ENCODE measurements at regions not wholly inside any gene's neighbourhood (a gene's known extent, or its start where the extent isn't known, plus 50 kb on each side); places are given as distances from the start of the nearest gene placed in this dataset.

DNA sequence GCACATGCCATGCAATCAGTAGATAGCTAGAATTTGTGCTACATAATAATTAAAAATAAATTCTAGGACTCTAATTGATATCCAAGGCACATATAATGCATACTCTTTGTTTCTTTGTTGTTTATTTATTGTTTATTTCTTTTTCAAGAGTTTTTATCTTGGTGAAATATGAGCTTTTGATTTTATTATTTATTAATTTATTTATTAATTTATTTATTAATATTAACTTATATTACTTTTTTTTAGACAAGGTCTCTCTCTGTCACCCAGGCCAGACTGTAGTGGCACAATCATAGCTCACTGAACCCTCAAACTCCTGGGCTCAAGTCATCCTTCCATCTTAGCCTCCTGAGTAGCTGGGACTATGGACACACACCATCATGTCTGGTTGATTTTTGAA is 519.9 kb downstream of the HAO1 start:
- FAIRE-seq = no peak
- no peak for TF ChIP-seq POLR2A (IDR thresholded peaks at IDR 0.05; ENCODE audit: low read depth, low read length)
- DNase-seq (ENCODE audit: insufficient read length, low spot score) = no peak

DNA sequence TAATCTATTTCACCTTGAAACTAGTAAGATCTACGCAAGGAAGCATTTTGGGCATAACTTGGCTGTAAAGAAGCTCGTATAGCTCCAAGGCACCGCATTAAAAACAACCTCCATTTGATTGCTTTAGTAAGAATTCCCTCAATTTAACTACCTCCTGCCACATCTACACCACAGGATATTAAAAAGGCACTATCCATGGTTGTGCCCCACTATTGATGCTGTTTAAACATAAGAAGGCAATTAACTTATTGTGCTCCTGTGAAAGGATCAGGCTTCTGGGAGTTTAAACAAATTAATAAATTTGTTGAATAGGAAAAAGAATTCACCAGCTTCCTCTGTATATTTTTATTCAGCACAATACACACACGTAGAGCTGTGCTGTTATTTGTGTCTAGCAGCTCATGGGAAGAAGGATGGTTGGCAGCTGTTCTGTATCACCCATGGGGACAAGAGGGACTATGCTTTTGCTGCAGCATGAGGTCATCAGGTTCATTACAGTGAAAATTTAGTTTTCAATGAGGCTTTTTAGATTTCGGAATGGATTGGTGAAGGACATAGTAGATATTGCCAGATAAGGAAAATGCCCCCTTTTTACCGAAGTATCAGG is 513.3 kb downstream of the HAO1 start:
- DNase-seq (ENCODE audit: insufficient read length, low spot score) = no peak
- no peak for FAIRE-seq
- no peak for TF ChIP-seq POLR2A (IDR thresholded peaks at IDR 0.05; ENCODE audit: low read depth, low read length)

DNA sequence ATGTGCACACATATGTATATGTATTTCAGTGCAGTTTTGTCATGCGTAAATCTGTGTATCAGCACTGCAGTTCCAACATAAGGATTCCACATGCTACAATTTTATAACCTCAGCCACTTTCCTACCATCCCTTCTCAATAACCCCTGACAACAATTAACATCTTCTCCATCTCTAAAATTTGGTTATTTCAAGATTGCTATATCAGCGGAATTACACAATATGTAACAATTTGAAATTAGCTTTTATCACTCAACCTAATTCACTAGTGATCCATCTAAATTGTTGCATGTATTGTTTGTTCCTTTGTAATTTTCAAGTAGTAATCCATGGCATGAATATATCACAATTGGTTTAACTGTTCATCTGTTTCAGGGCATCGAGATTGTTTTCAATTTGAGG is 511.3 kb downstream of the HAO1 start:
- no peak for DNase-seq (ENCODE audit: insufficient read length, low spot score)
- no peak for TF ChIP-seq POLR2A (IDR thresholded peaks at IDR 0.05; ENCODE audit: low read depth, low read length)
- FAIRE-seq = no peak

- DNase-seq (ENCODE audit: insufficient read length, low spot score) (no peak), FAIRE-seq (peak; percentile 84)
- no peak for TF ChIP-seq POLR2A (IDR thresholded peaks at IDR 0.05; ENCODE audit: low read depth, low read length)
These were observed 507.6 kb downstream of the HAO1 start for GRCh38 chr20:7432612-7433011.

DNA sequence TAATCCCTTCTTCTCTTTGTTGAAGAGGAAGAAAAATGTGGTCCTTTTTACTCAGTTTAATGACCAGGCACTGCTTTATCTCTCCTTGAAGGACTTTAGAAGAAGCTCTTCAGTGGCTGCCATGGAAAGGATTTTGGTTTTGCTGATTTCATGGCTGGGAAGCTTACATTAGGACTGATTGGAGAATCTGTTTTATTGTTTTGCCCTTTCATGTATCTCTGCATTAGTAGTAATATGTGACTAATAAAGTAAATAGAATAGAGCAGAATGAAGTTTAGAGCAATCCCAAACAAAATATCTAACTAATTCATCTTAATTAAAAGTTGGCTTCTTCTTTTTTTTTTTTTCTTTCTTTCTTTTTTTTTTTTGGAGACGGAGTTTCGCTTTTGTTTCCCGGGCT is 502.9 kb downstream of the HAO1 start:
- DNase-seq (ENCODE audit: insufficient read length, low spot score) (no peak), FAIRE-seq (no peak)
- no peak for TF ChIP-seq POLR2A (IDR thresholded peaks at IDR 0.05; ENCODE audit: low read depth, low read length)

DNA sequence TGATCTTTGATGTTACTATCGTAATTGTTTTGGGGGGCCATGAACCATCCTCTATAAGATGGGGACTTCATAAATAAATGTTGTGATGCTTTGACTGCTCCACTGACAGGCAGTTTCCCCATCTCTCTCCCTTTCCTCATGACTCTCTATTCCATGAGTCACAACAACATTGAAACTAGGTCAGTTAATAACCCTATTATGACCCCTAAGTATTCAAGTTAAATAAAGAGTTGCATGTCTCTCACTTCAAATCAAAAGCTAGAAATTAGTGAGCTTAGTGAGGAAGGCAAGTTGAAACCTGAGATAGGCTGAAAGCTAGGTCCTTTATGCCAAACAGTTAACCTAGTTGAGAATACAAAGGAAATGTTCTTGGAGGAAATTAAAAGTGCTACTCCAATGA is 491.0 kb downstream of the HAO1 start:
- FAIRE-seq (peak; percentile 27), DNase-seq (ENCODE audit: insufficient read length, low spot score) (no peak)
- TF ChIP-seq POLR2A (IDR thresholded peaks at IDR 0.05; ENCODE audit: low read depth, low read length) = no peak

GRCh38 chr20:7452890-7453289 is 487.4 kb downstream of the HAO1 start:
- TF ChIP-seq POLR2A (IDR thresholded peaks at IDR 0.05; ENCODE audit: low read depth, low read length) = no peak
- no peak for FAIRE-seq

GRCh38 chr20:7454047-7454446 is 486.2 kb downstream of the HAO1 start:
- FAIRE-seq (no peak), DNase-seq (ENCODE audit: insufficient read length, low spot score) (no peak)
- TF ChIP-seq POLR2A (IDR thresholded peaks at IDR 0.05; ENCODE audit: low read depth, low read length) = no peak

More at GRCh38 chr20:7452890-7453289, 487.4 kb downstream of the HAO1 start:
- DNase-seq (ENCODE audit: insufficient read length, low spot score) = no peak

DNA sequence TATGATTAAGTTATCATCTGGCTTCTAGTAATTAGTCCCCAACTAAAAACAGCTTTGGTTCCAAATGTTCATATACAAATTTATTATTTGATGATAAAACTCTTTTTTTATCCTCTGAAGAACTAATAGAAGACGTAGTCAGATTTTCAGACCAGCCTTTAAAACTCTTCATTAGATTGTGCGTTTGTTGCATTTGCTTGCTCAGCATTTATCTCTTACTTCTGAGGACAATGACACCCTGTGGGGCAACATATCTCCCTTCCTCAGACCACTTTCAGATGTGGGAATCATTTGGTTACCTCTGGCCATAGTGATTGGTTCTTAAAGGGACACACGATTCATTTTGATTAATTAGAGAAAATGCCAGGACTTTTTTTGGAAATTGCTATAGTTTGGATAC is 481.8 kb downstream of the HAO1 start:
- no peak for TF ChIP-seq POLR2A (IDR thresholded peaks at IDR 0.05; ENCODE audit: low read depth, low read length)
- DNase-seq (ENCODE audit: insufficient read length, low spot score) = no peak
- FAIRE-seq = no peak

DNA sequence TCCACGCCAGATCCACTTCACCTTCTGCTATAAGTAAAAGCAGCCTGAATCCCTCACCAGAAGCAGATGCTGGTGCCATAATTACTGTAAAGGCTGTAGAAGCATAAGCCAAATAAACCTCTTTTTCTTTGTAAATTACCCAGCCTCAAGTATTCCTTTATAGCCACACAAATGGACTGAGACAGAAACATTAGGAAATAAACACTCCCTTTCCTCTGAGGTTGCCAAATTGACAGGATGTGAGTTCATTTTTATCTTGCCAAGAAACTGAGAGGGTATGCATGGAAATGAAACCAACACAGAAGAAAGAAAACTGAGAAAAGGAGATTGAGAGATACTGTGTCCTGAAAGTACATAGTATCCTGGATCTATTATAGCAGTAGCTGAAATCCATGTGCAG is 481.2 kb downstream of the HAO1 start:
- DNase-seq (ENCODE audit: insufficient read length, low spot score) (no peak), FAIRE-seq (no peak)
- no peak for TF ChIP-seq POLR2A (IDR thresholded peaks at IDR 0.05; ENCODE audit: low read depth, low read length)

GRCh38 chr20:7463290-7463689 is 477.0 kb downstream of the HAO1 start:
- no peak for TF ChIP-seq POLR2A (IDR thresholded peaks at IDR 0.05; ENCODE audit: low read depth, low read length)
- no peak for DNase-seq (ENCODE audit: insufficient read length, low spot score)
- no peak for FAIRE-seq

GRCh38 chr20:7470912-7471311 is 469.3 kb downstream of the HAO1 start:
- FAIRE-seq (no peak), DNase-seq (ENCODE audit: insufficient read length, low spot score) (no peak)
- no peak for TF ChIP-seq POLR2A (IDR thresholded peaks at IDR 0.05; ENCODE audit: low read depth, low read length)

- TF ChIP-seq POLR2A (IDR thresholded peaks at IDR 0.05; ENCODE audit: low read depth, low read length) = no peak
- DNase-seq (ENCODE audit: insufficient read length, low spot score) (no peak), FAIRE-seq (no peak)
These were observed 450.0 kb downstream of the HAO1 start for GRCh38 chr20:7490288-7490687.

GRCh38 chr20:7492257-7492656 is 448.0 kb downstream of the HAO1 start:
- FAIRE-seq (no peak), DNase-seq (ENCODE audit: insufficient read length, low spot score) (no peak)
- no peak for TF ChIP-seq POLR2A (IDR thresholded peaks at IDR 0.05; ENCODE audit: low read depth, low read length)

DNA sequence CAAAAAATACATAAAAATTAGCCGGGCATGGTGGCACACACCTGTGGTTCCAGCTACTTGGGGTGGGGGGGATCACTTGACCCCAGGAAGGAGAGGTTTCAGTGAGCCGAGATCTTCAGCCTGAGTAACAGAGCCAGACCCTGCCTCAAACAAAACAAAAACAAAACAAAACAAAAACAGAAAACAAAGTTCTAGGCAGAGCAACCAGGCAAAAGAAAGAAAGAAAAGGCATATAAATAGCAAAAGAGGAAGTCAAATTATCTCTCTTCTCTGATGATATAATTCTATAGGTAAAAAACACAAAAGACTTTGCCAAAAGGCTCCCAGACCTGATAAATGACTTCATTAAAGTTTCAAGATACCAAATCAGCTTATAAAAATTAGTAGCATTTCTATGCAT is 446.9 kb downstream of the HAO1 start:
- DNase-seq (ENCODE audit: insufficient read length, low spot score) (no peak), FAIRE-seq (no peak)
- no peak for TF ChIP-seq POLR2A (IDR thresholded peaks at IDR 0.05; ENCODE audit: low read depth, low read length)
